Liver (tissue), 8 donors: ENCODE measurements at regions not wholly inside any gene's neighbourhood (a gene's known extent, or its start where the extent isn't known, plus 50 kb on each side); places are given as distances from the start of the nearest gene placed in this dataset.

ENCODE experiments used
- DNase-seq: peaks from one replicate; pipeline ENCODE4 v3.0.0-alpha.2; 2017; ENCODE audit warnings: low spot score
- H3K27ac ChIP-seq, 2 donors: one replicate each; pipeline ENCODE4 v1.7.0; 2013; ENCODE audit warnings: inconsistent platforms in 2 of 2, low read length in 2 of 2, control low read depth in 1 of 2, low read depth in 1 of 2, mild to moderate bottlenecking in 1 of 2
- H3K27me3 ChIP-seq, 4 donors: one replicate each; pipeline versions ENCODE4 v1.6.1 to v1.7.0; 2013; ENCODE audit warnings: low read length in 3 of 4, inconsistent platforms in 1 of 4, mild to moderate bottlenecking in 1 of 4, moderate library complexity in 1 of 4; ENCODE audit not compliant: control insufficient read depth in 4 of 4, insufficient read depth in 4 of 4
- H3K36me3 ChIP-seq, 4 donors: one replicate each; pipeline versions ENCODE4 v1.6.1 to v1.7.0; 2013; ENCODE audit warnings: low read length in 3 of 4, mild to moderate bottlenecking in 3 of 4, low read depth in 1 of 4, moderate library complexity in 1 of 4; ENCODE audit not compliant: control insufficient read depth in 4 of 4, insufficient read depth in 3 of 4
- H3K4me1 ChIP-seq, 4 donors: one replicate each; pipeline versions ENCODE4 v1.6.1 to v1.7.0; 2013; ENCODE audit warnings: low read length in 3 of 4, mild to moderate bottlenecking in 3 of 4, moderate library complexity in 1 of 4; ENCODE audit not compliant: control insufficient read depth in 4 of 4, insufficient read depth in 4 of 4
- H3K4me3 ChIP-seq, 3 donors: one replicate each; pipeline versions ENCODE4 v1.6.1 to v1.7.0; 2013; ENCODE audit warnings: low read length in 3 of 3, control low read depth in 1 of 3, low read depth in 1 of 3, mild to moderate bottlenecking in 1 of 3
- H3K9ac ChIP-seq, 2 donors: one replicate each; pipeline ENCODE4 v1.7.0; 2013; ENCODE audit warnings: low read length in 2 of 2, mild to moderate bottlenecking in 2 of 2, moderate library complexity in 2 of 2, control low read depth in 1 of 2, low read depth in 1 of 2
- H3K9me3 ChIP-seq, 4 donors: one replicate each; pipeline versions ENCODE4 v1.6.1 to v1.7.0; 2013; ENCODE audit warnings: low read length in 3 of 4; ENCODE audit not compliant: control insufficient read depth in 4 of 4
- FOXA1 ChIP-seq: IDR thresholded peaks from 2 replicates; pipeline ENCODE4 v1.6.1; 2016; ENCODE audit warnings: antibody characterized with exemption
- FOXA2 ChIP-seq: IDR thresholded peaks from 2 replicates; pipeline ENCODE4 v1.6.1; 2016; ENCODE audit warnings: antibody characterized with exemption
- GABPA ChIP-seq, 2 donors: IDR thresholded peaks in 1 of 2; conservative IDR thresholded peaks in 1 of 2; 2 replicates each; pipeline ENCODE4 v1.6.1; 2016; ENCODE audit warnings: antibody characterized with exemption in 2 of 2, mild to moderate bottlenecking in 1 of 2, moderate library complexity in 1 of 2
- HNF4A ChIP-seq, 2 donors: conservative IDR thresholded peaks; 2 replicates each; pipeline ENCODE4 v1.6.1; 2016; ENCODE audit warnings: antibody characterized with exemption in 2 of 2, mild to moderate bottlenecking in 2 of 2
- HNF4G ChIP-seq: IDR thresholded peaks from 2 replicates; pipeline ENCODE4 v1.6.1; 2016; ENCODE audit warnings: antibody characterized with exemption
- JUND ChIP-seq, 2 donors: IDR thresholded peaks; 2 replicates each; pipeline ENCODE4 v1.6.1; 2016; ENCODE audit warnings: antibody characterized with exemption in 2 of 2
- NR2F2 ChIP-seq: IDR thresholded peaks from 2 replicates; pipeline ENCODE4 v1.6.1; 2016; ENCODE audit warnings: antibody characterized with exemption
- RXRA ChIP-seq, 2 donors: IDR thresholded peaks; 2 replicates each; pipeline ENCODE4 v1.6.1; 2017 to 2018; ENCODE audit warnings: antibody characterized with exemption in 2 of 2, mild to moderate bottlenecking in 1 of 2
- SP1 ChIP-seq: IDR thresholded peaks from 2 replicates; pipeline ENCODE4 v1.6.1; 2018; ENCODE audit warnings: antibody characterized with exemption, mild to moderate bottlenecking
- TAF1 ChIP-seq: conservative IDR thresholded peaks from 2 replicates; pipeline ENCODE4 v1.6.1; 2016; ENCODE audit warnings: antibody characterized with exemption, mild to moderate bottlenecking
- YY1 ChIP-seq: IDR thresholded peaks from 2 replicates; pipeline ENCODE4 v1.6.1; 2016; ENCODE audit warnings: antibody characterized with exemption, mild to moderate bottlenecking
- WGBS: extraction: QIAGEN DNeasy Blood & Tissue Kit; methylation state at CpG from one replicate; pipeline ENCODE4 v1.1.7; 2013; 5-methylcytosine and 5-hydroxymethylcytosine counted together
- TF ChIP-seq, protein P1 (sequence below): IDR thresholded peaks from 2 replicates; pipeline ENCODE4 v1.6.1; 2016; ENCODE audit warnings: antibody characterized with exemption
- TF ChIP-seq, protein P2 (sequence below): IDR thresholded peaks from 2 replicates; pipeline ENCODE4 v1.6.1; 2016; ENCODE audit warnings: antibody characterized with exemption, mild to moderate bottlenecking
- TF ChIP-seq, protein P3 (sequence below): IDR thresholded peaks from 2 replicates; pipeline ENCODE4 v1.6.1; 2016; ENCODE audit warnings: antibody characterized with exemption
- TF ChIP-seq, protein P4 (sequence below): fragments of 150-350 bp; IDR thresholded peaks from 2 replicates; pipeline ENCODE4 v1.5.1; 2017; ENCODE audit warnings: improper control_type of control experiment, low read depth, low read length; ENCODE audit not compliant: missing input control
- TF ChIP-seq, protein P5 (sequence below): IDR thresholded peaks from 2 replicates; pipeline ENCODE4 v1.6.1; 2016; ENCODE audit warnings: antibody characterized with exemption
- donor health status: healthy.
- donor health status: healthy.
- donor health status: healthy.
- donor health status: healthy.
- donor health status: healthy.

DNA sequence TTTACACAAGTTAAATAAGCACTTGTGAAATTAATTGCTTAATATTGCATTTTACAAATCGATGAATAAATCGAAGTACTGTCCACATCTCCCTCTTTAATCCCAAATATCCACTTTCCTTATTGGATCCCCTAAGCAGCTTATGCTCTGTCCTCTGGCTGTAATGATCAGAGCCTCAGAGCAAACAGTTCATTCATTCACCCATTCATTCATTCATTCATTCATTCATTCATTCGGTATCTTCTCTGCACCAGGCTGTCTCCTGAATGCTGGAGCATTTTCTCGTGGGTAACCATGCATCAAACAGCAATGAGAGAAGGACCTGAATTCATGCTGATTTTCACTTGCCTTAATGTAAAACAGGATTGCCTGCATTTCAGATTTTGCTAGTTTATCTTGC lies 69.5 kb upstream of the IGSF21 start:
- Histone ChIP-seq H3K9me3 (no peaks in the 10 kb centered on the region), H3K27me3 (peaks cover 0 to 2% (median 0%) of the 10 kb centered on the region in 4 donors), H3K27ac (no peak overlapping the region)

DNA sequence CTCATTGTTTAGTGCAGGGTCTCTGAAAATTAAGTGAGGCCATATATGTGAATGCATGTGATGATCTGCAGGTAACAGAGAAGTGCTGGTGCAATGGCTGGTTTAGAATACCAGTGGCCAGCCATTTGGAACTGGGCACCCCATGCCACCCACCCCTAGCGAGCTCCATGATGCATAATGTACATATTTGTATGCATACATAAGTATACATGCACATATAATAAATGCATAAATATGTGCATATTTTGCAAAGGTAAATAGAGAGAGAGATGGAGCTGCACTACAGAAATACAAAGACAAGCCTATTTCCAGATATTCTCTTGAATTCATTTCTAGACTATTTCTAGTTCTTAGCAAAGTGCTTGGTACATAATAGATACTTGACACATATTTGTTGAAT lies 68.5 kb upstream of the IGSF21 start:
- Histone ChIP-seq H3K4me1 (no peaks in the 10 kb centered on the region), H3K4me3 (no peak overlapping the region), H3K36me3 (no peaks in the 10 kb centered on the region), H3K27me3 (peaks cover 0 to 2% (median 0%) of the 10 kb centered on the region in 4 donors), H3K9me3 (no peaks in the 10 kb centered on the region), H3K9ac (no peak overlapping the region), H3K27ac (no peak overlapping the region)
- DNase-seq: no peak
- WGBS: 87% methylated on average over 1 of the region's 1 CpG
- TF ChIP-seq, protein P1, sequence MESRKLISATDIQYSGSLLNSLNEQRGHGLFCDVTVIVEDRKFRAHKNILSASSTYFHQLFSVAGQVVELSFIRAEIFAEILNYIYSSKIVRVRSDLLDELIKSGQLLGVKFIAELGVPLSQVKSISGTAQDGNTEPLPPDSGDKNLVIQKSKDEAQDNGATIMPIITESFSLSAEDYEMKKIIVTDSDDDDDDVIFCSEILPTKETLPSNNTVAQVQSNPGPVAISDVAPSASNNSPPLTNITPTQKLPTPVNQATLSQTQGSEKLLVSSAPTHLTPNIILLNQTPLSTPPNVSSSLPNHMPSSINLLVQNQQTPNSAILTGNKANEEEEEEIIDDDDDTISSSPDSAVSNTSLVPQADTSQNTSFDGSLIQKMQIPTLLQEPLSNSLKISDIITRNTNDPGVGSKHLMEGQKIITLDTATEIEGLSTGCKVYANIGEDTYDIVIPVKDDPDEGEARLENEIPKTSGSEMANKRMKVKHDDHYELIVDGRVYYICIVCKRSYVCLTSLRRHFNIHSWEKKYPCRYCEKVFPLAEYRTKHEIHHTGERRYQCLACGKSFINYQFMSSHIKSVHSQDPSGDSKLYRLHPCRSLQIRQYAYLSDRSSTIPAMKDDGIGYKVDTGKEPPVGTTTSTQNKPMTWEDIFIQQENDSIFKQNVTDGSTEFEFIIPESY: no peak
- TF ChIP-seq HNF4A (conservative IDR thresholded peaks at IDR 0.05): no peak
- TF ChIP-seq, protein P2, sequence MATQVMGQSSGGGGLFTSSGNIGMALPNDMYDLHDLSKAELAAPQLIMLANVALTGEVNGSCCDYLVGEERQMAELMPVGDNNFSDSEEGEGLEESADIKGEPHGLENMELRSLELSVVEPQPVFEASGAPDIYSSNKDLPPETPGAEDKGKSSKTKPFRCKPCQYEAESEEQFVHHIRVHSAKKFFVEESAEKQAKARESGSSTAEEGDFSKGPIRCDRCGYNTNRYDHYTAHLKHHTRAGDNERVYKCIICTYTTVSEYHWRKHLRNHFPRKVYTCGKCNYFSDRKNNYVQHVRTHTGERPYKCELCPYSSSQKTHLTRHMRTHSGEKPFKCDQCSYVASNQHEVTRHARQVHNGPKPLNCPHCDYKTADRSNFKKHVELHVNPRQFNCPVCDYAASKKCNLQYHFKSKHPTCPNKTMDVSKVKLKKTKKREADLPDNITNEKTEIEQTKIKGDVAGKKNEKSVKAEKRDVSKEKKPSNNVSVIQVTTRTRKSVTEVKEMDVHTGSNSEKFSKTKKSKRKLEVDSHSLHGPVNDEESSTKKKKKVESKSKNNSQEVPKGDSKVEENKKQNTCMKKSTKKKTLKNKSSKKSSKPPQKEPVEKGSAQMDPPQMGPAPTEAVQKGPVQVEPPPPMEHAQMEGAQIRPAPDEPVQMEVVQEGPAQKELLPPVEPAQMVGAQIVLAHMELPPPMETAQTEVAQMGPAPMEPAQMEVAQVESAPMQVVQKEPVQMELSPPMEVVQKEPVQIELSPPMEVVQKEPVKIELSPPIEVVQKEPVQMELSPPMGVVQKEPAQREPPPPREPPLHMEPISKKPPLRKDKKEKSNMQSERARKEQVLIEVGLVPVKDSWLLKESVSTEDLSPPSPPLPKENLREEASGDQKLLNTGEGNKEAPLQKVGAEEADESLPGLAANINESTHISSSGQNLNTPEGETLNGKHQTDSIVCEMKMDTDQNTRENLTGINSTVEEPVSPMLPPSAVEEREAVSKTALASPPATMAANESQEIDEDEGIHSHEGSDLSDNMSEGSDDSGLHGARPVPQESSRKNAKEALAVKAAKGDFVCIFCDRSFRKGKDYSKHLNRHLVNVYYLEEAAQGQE: no peak
- TF ChIP-seq HNF4G: no peak
- TF ChIP-seq, protein P3, sequence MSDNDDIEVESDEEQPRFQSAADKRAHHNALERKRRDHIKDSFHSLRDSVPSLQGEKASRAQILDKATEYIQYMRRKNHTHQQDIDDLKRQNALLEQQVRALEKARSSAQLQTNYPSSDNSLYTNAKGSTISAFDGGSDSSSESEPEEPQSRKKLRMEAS: no peak
- TF ChIP-seq RXRA (IDR thresholded peaks at IDR 0.05): no peak
- no peak for TF ChIP-seq FOXA1
- TF ChIP-seq SP1: no peak
- TF ChIP-seq, protein P4, sequence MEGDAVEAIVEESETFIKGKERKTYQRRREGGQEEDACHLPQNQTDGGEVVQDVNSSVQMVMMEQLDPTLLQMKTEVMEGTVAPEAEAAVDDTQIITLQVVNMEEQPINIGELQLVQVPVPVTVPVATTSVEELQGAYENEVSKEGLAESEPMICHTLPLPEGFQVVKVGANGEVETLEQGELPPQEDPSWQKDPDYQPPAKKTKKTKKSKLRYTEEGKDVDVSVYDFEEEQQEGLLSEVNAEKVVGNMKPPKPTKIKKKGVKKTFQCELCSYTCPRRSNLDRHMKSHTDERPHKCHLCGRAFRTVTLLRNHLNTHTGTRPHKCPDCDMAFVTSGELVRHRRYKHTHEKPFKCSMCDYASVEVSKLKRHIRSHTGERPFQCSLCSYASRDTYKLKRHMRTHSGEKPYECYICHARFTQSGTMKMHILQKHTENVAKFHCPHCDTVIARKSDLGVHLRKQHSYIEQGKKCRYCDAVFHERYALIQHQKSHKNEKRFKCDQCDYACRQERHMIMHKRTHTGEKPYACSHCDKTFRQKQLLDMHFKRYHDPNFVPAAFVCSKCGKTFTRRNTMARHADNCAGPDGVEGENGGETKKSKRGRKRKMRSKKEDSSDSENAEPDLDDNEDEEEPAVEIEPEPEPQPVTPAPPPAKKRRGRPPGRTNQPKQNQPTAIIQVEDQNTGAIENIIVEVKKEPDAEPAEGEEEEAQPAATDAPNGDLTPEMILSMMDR: no peak
- TF ChIP-seq GABPA (IDR thresholded peaks at IDR 0.05 in 1 of 2, conservative IDR thresholded peaks at IDR 0.05 in 1 of 2): no peak
- TF ChIP-seq FOXA2: no peak
- TF ChIP-seq YY1: no peak
- TF ChIP-seq, protein P5, sequence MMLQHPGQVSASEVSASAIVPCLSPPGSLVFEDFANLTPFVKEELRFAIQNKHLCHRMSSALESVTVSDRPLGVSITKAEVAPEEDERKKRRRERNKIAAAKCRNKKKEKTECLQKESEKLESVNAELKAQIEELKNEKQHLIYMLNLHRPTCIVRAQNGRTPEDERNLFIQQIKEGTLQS: no peak

More for the DNA sequence above, 69.5 kb upstream of the IGSF21 start:
- H3K36me3 ChIP-seq: no peaks in the 10 kb centered on the region
- H3K9ac ChIP-seq: no peak overlapping the region
- 72% methylated on average over 4 of the region's 4 CpGs for WGBS
- H3K4me3 ChIP-seq: no peak overlapping the region
- DNase-seq: no peak
- H3K4me1 ChIP-seq: no peaks in the 10 kb centered on the region
- no peak for TF ChIP-seq TAF1
- TF ChIP-seq FOXA2: no peak
- TF ChIP-seq, protein P2: no peak
- TF ChIP-seq HNF4G: no peak
- TF ChIP-seq RXRA (IDR thresholded peaks at IDR 0.05): no peak
- TF ChIP-seq, protein P4: no peak
- TF ChIP-seq NR2F2: no peak
- TF ChIP-seq FOXA1: no peak
- no peak for TF ChIP-seq JUND (IDR thresholded peaks at IDR 0.05)
